ENCODE measurements at regions not wholly inside any gene's neighbourhood (a gene's known extent, or its start where the extent isn't known, plus 50 kb on each side); places are given as distances from the start of the nearest gene placed in this dataset.
A peak's percentile ranks its signal among the peaks of the same experiment; 100 is the strongest.

GRCh38 chr1:240001177-240001740, 90.4 kb upstream of the FMN2 start:
- DNase-seq = no peak

GRCh38 chr1:240004086-240004749, 87.5 kb upstream of the FMN2 start:
- DNase-seq = no peak

GRCh38 chr1:240005997-240006650, 85.6 kb upstream of the FMN2 start:
- DNase-seq = no peak

GRCh38 chr1:240008298-240008697, 83.4 kb upstream of the FMN2 start:
- no peak for DNase-seq

DNA sequence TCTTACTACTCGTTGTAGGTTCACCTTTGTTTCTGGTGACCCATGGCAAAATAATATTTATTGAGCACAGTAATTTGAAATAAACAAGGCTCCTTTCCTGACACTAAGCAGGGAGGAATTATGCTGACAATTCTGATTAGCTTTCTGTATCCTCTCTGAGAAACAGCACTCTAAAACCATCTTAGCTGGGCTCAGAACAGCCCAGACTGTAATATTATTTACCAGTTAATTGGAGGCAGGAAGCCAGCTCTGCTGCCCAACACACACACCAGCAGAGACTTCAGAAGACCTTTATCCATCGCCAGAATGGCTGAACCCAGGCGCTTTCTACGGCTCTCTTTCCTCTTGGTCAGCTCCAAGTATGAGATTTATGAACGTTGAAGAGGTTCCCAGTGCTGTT, 77.6 kb upstream of the FMN2 start:
- DNase-seq = no peak

DNA sequence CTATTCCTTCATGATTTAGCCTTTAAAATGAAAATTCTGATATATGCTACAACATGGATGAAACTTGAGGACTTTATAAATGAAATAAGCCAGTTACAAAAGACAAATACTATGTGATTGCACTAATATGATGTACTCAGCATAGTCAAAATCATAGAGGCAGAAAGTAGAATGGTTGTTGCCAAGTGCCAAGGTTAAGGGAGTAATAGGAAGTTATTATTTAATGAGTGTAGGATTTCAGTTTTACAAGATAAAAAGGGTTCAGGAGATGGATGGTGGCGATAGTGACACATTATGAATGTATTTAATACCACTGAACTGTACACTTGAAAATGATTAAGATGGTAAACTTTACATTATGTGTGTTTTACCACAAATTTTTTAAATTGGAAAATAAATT, 73.1 kb upstream of the FMN2 start:
- DNase-seq = no peak

- no peak for DNase-seq
Observed at GRCh38 chr1:240019524-240019923, 72.2 kb upstream of the FMN2 start.

DNA sequence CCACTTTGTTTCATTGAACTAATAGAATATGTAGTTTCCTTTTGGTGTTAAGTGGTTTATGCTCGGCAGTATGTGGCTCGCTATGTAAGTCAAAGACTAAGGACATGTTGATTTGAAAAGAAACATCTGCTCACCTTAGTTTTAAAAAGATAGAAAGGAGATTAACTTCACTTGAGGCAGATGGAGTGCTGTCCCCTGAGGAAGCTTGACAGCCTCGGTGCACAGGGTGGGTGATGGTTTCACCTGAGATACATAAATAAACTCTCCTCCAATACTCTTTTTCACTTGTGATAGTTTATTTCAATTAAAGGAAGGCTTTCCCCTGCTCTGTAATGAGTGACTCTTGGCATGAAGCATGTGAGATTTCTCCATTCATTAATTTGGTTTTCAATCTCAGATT, 70.8 kb upstream of the FMN2 start:
- DNase-seq = no peak

DNA sequence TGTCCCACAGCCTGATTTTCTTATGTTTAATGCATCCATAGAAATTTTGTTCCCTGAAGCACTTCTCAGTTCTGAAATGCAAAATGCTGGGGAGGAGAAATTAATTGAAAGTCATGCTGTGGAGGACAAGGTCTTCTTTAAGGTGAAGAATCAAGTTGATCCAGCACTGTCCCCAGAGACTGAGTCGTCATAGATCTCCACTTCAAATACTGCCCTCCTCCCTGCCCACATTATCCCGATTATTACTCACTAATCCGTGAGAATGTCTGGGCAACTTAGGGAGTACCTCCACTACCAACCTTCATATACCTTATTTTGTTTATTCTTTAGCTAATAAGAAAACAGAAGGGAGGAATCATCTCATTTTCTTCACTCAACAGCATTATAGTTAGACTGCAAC, 70.0 kb upstream of the FMN2 start:
- no peak for DNase-seq

- DNase-seq = peak in 1 of 2 experiments; percentile 1
Observed at GRCh38 chr1:240027059-240027462, 64.6 kb upstream of the FMN2 start.

- no peak for DNase-seq
Observed at GRCh38 chr1:240029418-240029817, 62.3 kb upstream of the FMN2 start.

- no peak for DNase-seq
Observed at GRCh38 chr1:240030236-240030635, 61.4 kb upstream of the FMN2 start.

DNA sequence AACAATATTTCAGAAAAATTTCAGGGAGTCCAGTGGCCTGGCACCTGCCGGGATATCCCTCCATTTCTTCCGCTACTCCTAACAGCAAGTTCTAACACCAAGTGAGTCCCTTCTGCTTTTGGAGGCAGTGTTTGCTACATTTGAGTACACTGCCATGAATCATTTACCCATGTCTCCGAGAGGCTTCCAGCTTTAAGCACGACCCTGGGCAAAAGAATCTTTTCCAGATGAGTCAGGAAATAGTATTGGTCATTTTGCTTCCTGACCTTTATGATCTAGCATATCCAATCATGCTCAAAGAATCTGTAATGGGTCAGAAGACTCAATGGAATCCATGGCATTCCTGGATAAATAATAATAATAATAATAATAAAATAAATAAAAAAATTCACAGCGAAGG, 60.7 kb upstream of the FMN2 start:
- no peak for DNase-seq

DNA sequence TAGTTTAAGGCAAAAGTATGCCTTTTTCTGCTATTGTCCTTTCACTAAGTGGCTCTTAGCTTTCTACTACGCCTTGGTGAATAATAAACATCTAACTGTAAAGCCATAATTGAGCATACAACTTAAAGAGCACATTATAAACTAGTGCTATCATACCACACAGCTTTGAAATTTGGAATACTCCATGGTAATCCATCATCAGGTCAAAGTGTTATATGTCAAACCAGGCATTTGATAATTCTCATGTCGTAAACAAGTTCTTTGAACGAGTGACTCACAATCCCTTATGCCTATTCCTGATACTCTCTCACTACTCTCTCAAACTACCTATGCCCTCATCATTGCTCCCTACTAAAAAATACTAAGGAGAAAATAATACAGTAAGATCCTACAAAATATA, 60.3 kb upstream of the FMN2 start:
- no peak for DNase-seq

GRCh38 chr1:240033406-240033805, 58.3 kb upstream of the FMN2 start:
- no peak for DNase-seq

- DNase-seq = no peak
Observed at GRCh38 chr1:240036526-240036925, 55.2 kb upstream of the FMN2 start.

All from NCI-H187 (cell line).